ENCODE measurements at regions not wholly inside any gene's neighbourhood (a gene's known extent, or its start where the extent isn't known, plus 50 kb on each side); places are given as distances from the start of the nearest gene placed in this dataset.

- TF ChIP-seq CTCF (IDR thresholded peaks at IDR 0.05), result peak; percentile 84 to 98 (median 97)
- no peak for TF ChIP-seq POLR2A (IDR thresholded peaks at IDR 0.05)
Measured at GRCh38 chr11:70755410-70756158, 357.3 kb downstream of the CTTN start.

Data from thyroid gland (tissue), 4 donors.